Endodermal cell (in vitro differentiated cells): ENCODE measurements at regions not wholly inside any gene's neighbourhood (a gene's known extent, or its start where the extent isn't known, plus 50 kb on each side); places are given as distances from the start of the nearest gene placed in this dataset.

Experiments used
- DNase-seq: peaks from one replicate; pipeline ENCODE4 v3.0.0-alpha.2; 2017
- H3K27ac ChIP-seq: 2 replicates; pipeline ENCODE4 v1.5.1; 2013; ENCODE audit warnings: mild to moderate bottlenecking, low read depth, low read length, moderate library complexity
- H3K27me3 ChIP-seq: 2 replicates; pipeline ENCODE4 v1.6.1; 2013; ENCODE audit warnings: mild to moderate bottlenecking, low read length, moderate library complexity; ENCODE audit not compliant: insufficient read depth, control insufficient read depth, poor library complexity, severe bottlenecking
- H3K36me3 ChIP-seq: 2 replicates; pipeline ENCODE4 v1.7.0; 2013; ENCODE audit warnings: mild to moderate bottlenecking, low read length, moderate library complexity; ENCODE audit not compliant: control insufficient read depth, insufficient read depth
- H3K4me1 ChIP-seq: one replicate; pipeline ENCODE4 v1.7.0; 2013; ENCODE audit warnings: low read length; ENCODE audit not compliant: control insufficient read depth, insufficient read depth
- H3K4me3 ChIP-seq: 2 replicates; pipeline ENCODE4 v1.5.1; 2013; ENCODE audit warnings: mild to moderate bottlenecking, low read length, moderate library complexity
- H3K9ac ChIP-seq: 2 replicates; pipeline ENCODE4 v1.6.1; 2013; ENCODE audit warnings: mild to moderate bottlenecking, low read length, moderate library complexity; ENCODE audit not compliant: poor library complexity, severe bottlenecking; ENCODE audit errors: extremely low read depth
- H3K9me3 ChIP-seq: 2 replicates; pipeline ENCODE4 v1.6.1; 2013; ENCODE audit warnings: mild to moderate bottlenecking, low read length, moderate library complexity; ENCODE audit not compliant: control insufficient read depth
- H3K27ac Mint-ChIP-seq: 2 replicates; pipeline ENCODE4 v1.8.0; 2020; ENCODE audit warnings: mixed read lengths
- H3K27me3 Mint-ChIP-seq: 2 replicates; pipeline ENCODE4 v1.8.0; 2021; ENCODE audit warnings: mild to moderate bottlenecking, mixed read lengths; ENCODE audit not compliant: insufficient read depth
- H3K36me3 Mint-ChIP-seq: 2 replicates; pipeline ENCODE4 v1.8.0; 2020; ENCODE audit warnings: low read depth, mixed read lengths
- H3K4me1 Mint-ChIP-seq: 2 replicates; pipeline ENCODE4 v1.8.0; 2020; ENCODE audit warnings: mixed read lengths
- H3K4me3 Mint-ChIP-seq: 2 replicates; pipeline ENCODE4 v1.8.0; 2020; ENCODE audit warnings: mild to moderate bottlenecking, moderate library complexity, mixed read lengths
- H3K9me3 Mint-ChIP-seq: 2 replicates; pipeline ENCODE4 v1.8.0; 2020; ENCODE audit warnings: mild to moderate bottlenecking, mixed read lengths
- CTCF ChIP-seq: fragments of 200-600 bp; sonication (generic); conservative IDR thresholded peaks from 2 replicates; pipeline ENCODE4 v1.5.0; 2021; ENCODE audit warnings: antibody characterized with exemption, mild to moderate bottlenecking
- WGBS, 2 experiments: methylation state at CpG; one replicate each; pipeline versions ENCODE4 v1.1.5 to v1.1.7; 2013; ENCODE audit warnings: missing lambda C conversion rate in 2 of 2, mixed read lengths in 1 of 2; ENCODE audit not compliant: insufficient coverage in 1 of 2, insufficient read length in 1 of 2; 5-methylcytosine and 5-hydroxymethylcytosine counted together

GRCh38 chr10:16260388-16260787 is 176.4 kb upstream of the PTER start:
- Histone ChIP-seq H3K27me3 (no peaks in the 10 kb centered on the region), H3K9me3 (peaks cover 30% of the 10 kb centered on the region), H3K9ac (no peak overlapping the region), H3K36me3 (no peaks in the 10 kb centered on the region), H3K4me1 (no peaks in the 10 kb centered on the region), H3K4me3 (no peak overlapping the region), H3K27ac (no peak overlapping the region)
- Mint-ChIP-seq H3K36me3 (no peaks in the 10 kb centered on the region), H3K27ac (no peak overlapping the region), H3K4me3 (no peak overlapping the region), H3K4me1 (no peaks in the 10 kb centered on the region), H3K9me3 (peaks cover 29% of the 10 kb centered on the region), H3K27me3 (no peaks in the 10 kb centered on the region)
- no peak for TF ChIP-seq CTCF
- no peak for DNase-seq

DNA sequence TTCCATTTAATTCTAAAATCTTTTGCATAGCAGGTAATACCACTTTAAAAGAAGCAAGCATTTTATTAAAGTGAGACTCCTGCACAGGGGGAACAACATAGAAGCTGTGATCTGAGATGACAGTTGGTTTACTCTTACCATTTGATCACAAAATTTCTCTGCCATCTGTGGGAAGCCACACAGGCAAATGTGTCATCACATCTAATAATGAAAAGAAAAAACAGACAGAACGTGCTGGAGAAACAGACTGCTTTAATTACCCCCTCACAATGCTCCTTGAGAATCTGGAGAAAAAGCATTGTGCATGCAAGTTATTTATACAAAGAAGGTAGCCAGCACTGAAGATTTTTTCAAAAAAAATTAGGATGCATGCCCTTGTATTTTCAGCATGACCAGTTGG is 165.2 kb upstream of the PTER start:
- Histone ChIP-seq H3K4me3 (no peak overlapping the region), H3K9ac (no peak overlapping the region), H3K27me3 (no peaks in the 10 kb centered on the region), H3K9me3 (no peaks in the 10 kb centered on the region), H3K27ac (no peak overlapping the region), H3K36me3 (no peaks in the 10 kb centered on the region), H3K4me1 (no peaks in the 10 kb centered on the region)
- Mint-ChIP-seq H3K36me3 (no peaks in the 10 kb centered on the region), H3K27ac (no peak overlapping the region), H3K9me3 (no peaks in the 10 kb centered on the region), H3K4me3 (no peak overlapping the region), H3K27me3 (no peaks in the 10 kb centered on the region), H3K4me1 (no peaks in the 10 kb centered on the region)
- 71% methylated on average over 1 of the region's 1 CpG; no CpG with 5 or more reads in 1 of the 2 experiments for WGBS, 2 experiments
- DNase-seq = no peak
- no peak for TF ChIP-seq CTCF

DNA sequence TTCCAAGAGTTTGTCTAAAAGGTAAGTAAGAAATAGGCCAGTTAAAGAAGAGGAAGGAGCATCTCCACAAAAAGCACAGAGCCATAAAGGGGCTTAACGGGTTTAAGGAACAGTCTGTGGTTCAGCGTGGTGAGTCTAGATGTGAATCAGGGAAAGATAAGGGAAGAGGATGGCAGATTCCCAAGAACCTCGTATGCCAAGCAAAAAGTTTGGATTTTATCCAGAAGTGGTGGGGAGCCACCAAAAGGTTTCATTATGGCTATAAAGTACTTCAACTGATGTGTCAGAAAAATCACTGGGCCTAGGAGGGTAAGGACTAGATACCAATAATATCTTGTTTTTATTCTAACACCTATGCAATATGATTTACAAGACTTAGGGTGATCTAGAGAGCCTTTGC is 161.9 kb upstream of the PTER start:
- H3K9me3 ChIP-seq = no peaks in the 10 kb centered on the region
- H3K27me3 ChIP-seq = no peaks in the 10 kb centered on the region
- no peak overlapping the region for H3K4me3 ChIP-seq
- no peaks in the 10 kb centered on the region for H3K36me3 Mint-ChIP-seq
- H3K9ac ChIP-seq = no peak overlapping the region
- H3K4me1 ChIP-seq = no peaks in the 10 kb centered on the region
- no peaks in the 10 kb centered on the region for H3K4me1 Mint-ChIP-seq
- H3K27ac Mint-ChIP-seq = no peak overlapping the region
- no peak for TF ChIP-seq CTCF
- no peak for DNase-seq
- no peak overlapping the region for H3K4me3 Mint-ChIP-seq
- no peaks in the 10 kb centered on the region for H3K9me3 Mint-ChIP-seq
- WGBS, 2 experiments = 89 to 100% methylated on average over 2 to 3 of the region's 3 CpGs
- no peaks in the 10 kb centered on the region for H3K36me3 ChIP-seq
- no peak overlapping the region for H3K27ac ChIP-seq
- no peaks in the 10 kb centered on the region for H3K27me3 Mint-ChIP-seq
